ENCODE measurements at regions not wholly inside any gene's neighbourhood (a gene's known extent, or its start where the extent isn't known, plus 50 kb on each side); places are given as distances from the start of the nearest gene placed in this dataset.

GRCh38 chr1:56418151-56418631, 161.2 kb downstream of the PLPP3 start:
- in situ Hi-C loops (cut with HindIII; ENCODE audit: low sequenced_read_pairs), result loop anchor here (25.0 kb wide), 1 partner anchor 144 kb away; no protein-coding TSS in a partner anchor

- in situ Hi-C loops (cut with HindIII; ENCODE audit: low sequenced_read_pairs), result loop anchor here (25.0 kb wide), 1 partner anchor 145 kb away; no protein-coding TSS in a partner anchor
Observed at GRCh38 chr1:56417646-56418045, 161.7 kb downstream of the PLPP3 start.

DNA sequence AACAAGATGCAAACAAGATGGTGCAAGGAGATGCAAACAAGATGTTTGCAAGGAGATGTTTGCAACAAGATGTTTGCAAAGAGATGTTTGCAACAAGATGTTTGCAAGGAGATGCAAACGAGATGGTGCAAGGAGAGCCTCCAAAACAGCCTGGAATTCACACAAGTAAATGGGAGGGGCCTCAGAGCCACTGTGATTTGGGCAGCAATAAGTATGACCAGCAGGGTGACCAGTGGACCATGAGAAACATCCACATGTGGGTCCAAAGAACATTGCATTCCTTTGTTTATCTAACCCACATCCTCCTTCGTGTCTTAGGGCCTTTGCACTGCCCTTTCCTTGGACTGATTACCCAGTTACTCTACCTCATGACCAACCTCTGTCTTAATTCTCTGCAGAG, 162.9 kb downstream of the PLPP3 start:
- in situ Hi-C loops (cut with HindIII; ENCODE audit: low sequenced_read_pairs), result loop anchor here (25.0 kb wide), 1 partner anchor 146 kb away; no protein-coding TSS in a partner anchor

DNA sequence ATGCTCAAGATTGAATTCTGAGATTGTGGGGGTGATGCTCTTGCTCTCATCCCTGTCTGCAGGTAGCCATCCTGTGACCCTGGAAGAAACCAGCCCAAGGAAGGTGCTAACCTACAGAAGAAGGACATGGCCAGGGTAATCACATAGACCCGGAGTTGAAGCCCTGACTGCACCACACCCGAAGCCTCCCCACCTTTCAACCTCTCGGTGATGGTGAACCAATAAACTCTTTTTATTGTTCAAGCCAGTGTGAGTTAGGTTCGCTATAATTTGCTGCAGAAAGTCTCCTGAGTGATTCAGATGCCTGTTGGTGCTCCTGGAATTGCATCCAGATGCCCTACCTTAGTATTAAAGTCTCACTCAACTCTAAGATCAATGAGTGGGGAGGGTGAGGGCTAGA, 163.6 kb downstream of the PLPP3 start:
- in situ Hi-C loops (cut with HindIII; ENCODE audit: low sequenced_read_pairs), result loop anchor here (25.0 kb wide), 1 partner anchor 147 kb away; no protein-coding TSS in a partner anchor

DNA sequence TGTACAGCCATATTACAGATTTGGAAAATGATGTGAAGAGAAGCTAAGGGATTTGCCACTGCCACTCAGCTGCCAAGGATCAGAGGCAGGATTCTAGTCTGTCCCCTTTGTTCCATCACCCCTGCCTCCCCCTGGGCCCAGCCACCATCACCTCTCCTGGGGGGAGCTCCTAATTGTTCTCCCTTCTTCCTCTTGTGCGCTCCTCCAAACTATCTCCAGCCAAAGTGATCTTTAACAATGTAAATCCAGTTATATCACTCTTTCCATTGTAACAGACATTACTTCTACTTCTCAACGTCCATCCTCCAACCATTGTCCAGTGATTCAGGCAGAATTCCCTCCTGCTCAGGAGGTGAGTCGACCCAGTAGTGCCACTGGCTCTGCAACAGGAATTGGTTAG, 164.1 kb downstream of the PLPP3 start:
- in situ Hi-C loops (cut with HindIII; ENCODE audit: low sequenced_read_pairs), result loop anchor here (25.0 kb wide), 1 partner anchor 147 kb away; no protein-coding TSS in a partner anchor

- in situ Hi-C loops (cut with HindIII; ENCODE audit: low sequenced_read_pairs), result loop anchor here (25.0 kb wide), 1 partner anchor 148 kb away; no protein-coding TSS in a partner anchor
Observed at GRCh38 chr1:56414728-56415224, 164.6 kb downstream of the PLPP3 start.

DNA sequence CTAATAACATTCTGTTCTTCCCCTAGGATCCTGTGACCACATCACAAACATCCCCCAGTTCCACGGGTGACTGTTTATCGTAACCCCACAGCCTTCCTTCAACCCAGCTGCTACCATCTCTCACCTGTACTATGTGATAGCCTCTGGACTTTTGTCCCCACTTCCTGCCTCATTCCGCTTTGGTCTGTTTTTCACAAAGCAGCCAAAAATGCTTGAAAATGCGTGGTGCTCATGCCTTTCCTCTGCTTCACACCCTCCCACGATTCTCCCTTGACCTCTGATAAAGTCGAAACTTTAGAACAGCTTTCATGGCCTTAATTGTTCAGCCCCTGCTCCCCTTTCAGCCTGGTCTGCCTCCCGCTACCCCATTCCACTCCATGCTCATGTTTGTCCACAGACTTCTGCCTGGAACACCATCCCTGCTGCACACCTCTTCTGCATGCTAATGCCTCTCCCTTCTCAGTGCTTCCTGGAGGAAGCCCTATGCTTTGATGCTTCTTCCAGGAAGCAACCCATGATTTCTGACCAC, 165.6 kb downstream of the PLPP3 start:
- in situ Hi-C loops (cut with HindIII; ENCODE audit: low sequenced_read_pairs), result loop anchor here (25.0 kb wide), 1 partner anchor 149 kb away; no protein-coding TSS in a partner anchor

GRCh38 chr1:56411484-56412180, 167.7 kb downstream of the PLPP3 start:
- in situ Hi-C loops (cut with HindIII; ENCODE audit: low sequenced_read_pairs), result loop anchor here (25.0 kb wide), 1 partner anchor 151 kb away; no protein-coding TSS in a partner anchor

DNA sequence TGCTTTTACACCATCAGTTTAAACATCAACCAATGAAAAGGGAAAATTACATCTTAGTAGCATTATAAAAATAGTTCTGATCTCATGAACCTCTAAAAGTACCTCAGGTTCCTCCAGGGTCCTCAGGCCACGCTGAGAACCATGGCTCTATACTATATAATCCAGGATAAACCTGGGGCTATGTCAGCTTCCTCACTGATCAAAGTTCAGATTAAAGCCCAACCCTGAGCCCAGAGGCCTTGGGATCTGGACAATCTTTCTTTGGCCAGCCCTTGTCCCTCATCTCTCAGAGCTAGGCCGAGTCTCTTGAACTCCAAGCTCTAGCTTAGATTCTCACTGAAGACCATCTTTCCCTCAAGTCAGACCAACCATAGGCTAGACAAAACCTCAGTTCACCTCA, 168.3 kb downstream of the PLPP3 start:
- in situ Hi-C loops (cut with HindIII; ENCODE audit: low sequenced_read_pairs), result loop anchor here (25.0 kb wide), 1 partner anchor 151 kb away; no protein-coding TSS in a partner anchor

DNA sequence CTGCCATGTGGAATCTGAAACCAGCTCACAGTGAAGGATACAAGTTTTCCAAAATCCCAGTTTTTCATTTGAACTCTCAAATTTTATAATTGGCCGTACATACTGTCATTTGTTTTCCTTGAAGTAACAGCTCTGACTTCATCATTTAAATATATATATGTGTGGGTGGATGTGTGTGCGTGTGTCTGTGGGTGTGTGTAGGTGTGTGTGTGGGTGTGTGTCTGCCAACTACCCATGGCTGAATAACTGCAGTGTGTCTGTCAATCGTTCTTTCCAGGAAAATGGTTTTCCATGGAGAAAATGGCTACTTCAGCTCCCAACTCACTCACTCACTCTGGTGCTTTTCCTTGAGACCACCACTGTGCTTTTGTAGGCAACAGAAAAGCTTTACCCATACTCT, 169.0 kb downstream of the PLPP3 start:
- in situ Hi-C loops (cut with HindIII; ENCODE audit: low sequenced_read_pairs), result loop anchor here (25.0 kb wide), 1 partner anchor 152 kb away; no protein-coding TSS in a partner anchor

- in situ Hi-C loops (cut with HindIII; ENCODE audit: low sequenced_read_pairs), result loop anchor here (25.0 kb wide), 1 partner anchor 153 kb away; no protein-coding TSS in a partner anchor
Observed at GRCh38 chr1:56409112-56409691, 170.2 kb downstream of the PLPP3 start.

DNA sequence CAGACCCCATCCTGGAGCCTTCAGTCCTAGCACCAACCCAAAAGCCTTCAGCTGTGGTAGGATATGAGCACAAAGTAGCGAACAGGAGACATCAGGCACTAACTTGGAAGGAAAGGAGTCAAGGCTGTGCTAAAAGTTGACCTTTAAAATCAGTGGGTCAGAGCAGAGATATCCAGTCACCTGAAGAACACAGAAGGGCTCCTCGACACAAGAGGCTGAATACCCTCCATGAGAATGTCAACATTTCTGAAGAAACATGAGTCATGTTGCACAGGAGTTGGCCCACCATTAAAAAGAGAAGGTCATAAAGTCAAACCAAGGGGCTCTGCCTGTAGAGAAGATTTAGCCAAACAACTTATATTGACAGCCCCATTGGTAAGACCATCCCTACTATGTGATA, 172.5 kb downstream of the PLPP3 start:
- in situ Hi-C loops (cut with HindIII; ENCODE audit: low sequenced_read_pairs), result loop anchor here (25.0 kb wide), 1 partner anchor 155 kb away; no protein-coding TSS in a partner anchor

- in situ Hi-C loops (cut with HindIII; ENCODE audit: low sequenced_read_pairs), result loop anchor here (25.0 kb wide), 1 partner anchor 158 kb away; no protein-coding TSS in a partner anchor
Observed at GRCh38 chr1:56404561-56405030, 174.8 kb downstream of the PLPP3 start.

- in situ Hi-C loops (cut with HindIII; ENCODE audit: low sequenced_read_pairs), result loop anchor here (25.0 kb wide), 1 partner anchor 158 kb away; no protein-coding TSS in a partner anchor
Observed at GRCh38 chr1:56404066-56404465, 175.3 kb downstream of the PLPP3 start.

- in situ Hi-C loops (cut with HindIII; ENCODE audit: low sequenced_read_pairs), result loop anchor here (25.0 kb wide), 1 partner anchor 159 kb away; no protein-coding TSS in a partner anchor
Observed at GRCh38 chr1:56403321-56403720, 176.0 kb downstream of the PLPP3 start.

DNA sequence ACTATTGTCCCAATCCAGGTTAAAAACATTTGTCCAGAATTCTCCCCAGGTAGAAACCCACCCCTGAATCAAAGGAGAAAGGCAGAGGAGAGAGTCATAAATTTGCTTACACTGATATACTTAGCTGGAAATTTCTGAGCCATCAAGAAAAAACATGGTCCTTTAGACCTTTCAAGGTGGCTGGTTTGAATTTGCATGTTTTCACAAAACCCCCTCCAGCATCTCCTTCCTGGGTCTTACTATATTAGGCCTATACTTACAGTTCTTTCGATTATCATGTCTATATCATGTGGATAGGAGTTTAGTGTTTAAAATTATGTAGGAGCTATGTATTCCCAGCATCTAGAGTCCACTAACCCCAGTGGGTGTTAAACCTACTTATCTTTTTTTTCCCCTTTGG, 178.2 kb downstream of the PLPP3 start:
- in situ Hi-C loops (cut with HindIII; ENCODE audit: low sequenced_read_pairs), result loop anchor here (25.0 kb wide), 1 partner anchor 161 kb away; no protein-coding TSS in a partner anchor

- in situ Hi-C loops (cut with HindIII; ENCODE audit: low sequenced_read_pairs), result loop anchor here (25.0 kb wide), 1 partner anchor 162 kb away; no protein-coding TSS in a partner anchor
Observed at GRCh38 chr1:56400526-56400925, 178.8 kb downstream of the PLPP3 start.

GRCh38 chr1:56399795-56400194, 179.6 kb downstream of the PLPP3 start:
- in situ Hi-C loops (cut with HindIII; ENCODE audit: low sequenced_read_pairs), result loop anchor here (25.0 kb wide), 1 partner anchor 163 kb away; no protein-coding TSS in a partner anchor

GRCh38 chr1:56399326-56399725, 180.0 kb downstream of the PLPP3 start:
- in situ Hi-C loops (cut with HindIII; ENCODE audit: low sequenced_read_pairs), result no loop called here

DNA sequence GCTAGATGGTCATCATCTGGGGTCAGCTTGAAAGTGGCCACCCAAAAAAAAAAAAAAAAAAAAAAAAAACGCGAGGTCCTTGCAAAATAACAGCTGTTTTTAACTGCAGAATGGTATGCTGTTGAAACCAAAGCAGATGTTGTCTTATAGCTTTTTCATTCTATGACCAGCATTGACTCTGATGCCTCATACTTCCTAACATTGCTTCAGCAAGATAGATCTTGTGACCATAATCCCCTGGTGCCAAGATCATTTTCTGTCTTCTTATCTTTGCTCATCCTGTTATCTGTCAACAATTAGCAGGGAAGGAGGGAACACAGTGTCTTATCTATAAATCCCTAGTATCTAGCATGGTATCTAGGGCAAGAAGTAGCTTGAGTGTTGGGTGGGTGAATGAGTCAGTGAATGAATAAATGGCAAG, 181.5 kb downstream of the PLPP3 start:
- in situ Hi-C loops (cut with HindIII; ENCODE audit: low sequenced_read_pairs), result no loop called here

DNA sequence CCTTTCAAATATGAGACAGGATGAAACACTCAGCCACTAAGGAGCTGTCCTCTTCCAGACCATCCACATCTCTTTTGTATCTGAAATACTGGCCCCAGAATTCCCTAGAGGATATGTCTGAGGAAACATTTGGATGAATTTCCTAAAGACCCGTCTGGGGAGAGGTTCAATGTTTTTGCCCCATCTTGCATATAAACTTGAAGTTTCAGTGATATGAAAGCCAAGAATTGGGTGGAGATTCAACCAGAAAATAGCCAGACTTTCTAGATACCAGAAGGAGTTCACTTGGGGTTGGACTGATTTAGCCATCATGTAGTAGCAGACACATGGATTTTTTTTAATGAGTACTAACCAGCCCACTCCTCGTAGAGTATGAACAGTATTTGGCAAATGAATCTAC, 182.0 kb downstream of the PLPP3 start:
- in situ Hi-C loops (cut with HindIII; ENCODE audit: low sequenced_read_pairs), result no loop called here

Measured in endothelial cell of hepatic sinusoid (primary cell).